Middle frontal gyrus (tissue), 1 donor: ENCODE measurements at regions not wholly inside any gene's neighbourhood (a gene's known extent, or its start where the extent isn't known, plus 50 kb on each side); places are given as distances from the start of the nearest gene placed in this dataset.

ENCODE experiments used
- DNase-seq: peaks from one replicate; pipeline ENCODE4 v3.0.0-alpha.2; 2015; ENCODE audit warnings: low spot score; ENCODE audit errors: extremely low spot score

- no peak for DNase-seq
Observed at GRCh38 chr4:130147641-130148040, 1051.7 kb downstream of the C4orf33 start.

DNA sequence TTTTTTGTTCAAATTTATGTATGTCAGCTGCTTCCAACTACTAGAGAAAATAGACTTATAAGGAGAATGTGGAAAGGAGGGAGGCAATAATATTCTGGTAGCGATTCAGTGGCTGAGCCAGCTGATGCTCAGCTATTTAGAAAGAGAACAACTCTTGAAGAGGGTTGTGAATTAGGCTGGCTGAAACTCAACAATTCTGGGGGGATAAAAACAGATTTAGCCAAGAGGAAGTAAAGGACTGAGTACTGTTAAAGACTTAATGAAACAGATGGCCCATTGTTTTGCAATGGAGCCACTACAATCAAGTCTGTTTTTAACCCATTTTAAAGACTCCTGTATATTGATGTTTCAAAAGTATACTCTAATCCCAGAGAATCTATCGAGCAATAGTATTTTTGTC lies 1058.9 kb downstream of the C4orf33 start:
- DNase-seq = no peak

GRCh38 chr4:130163701-130164100 lies 1067.7 kb downstream of the C4orf33 start:
- DNase-seq = no peak

- DNase-seq = no peak
Observed at GRCh38 chr4:130165381-130165780, 1069.4 kb downstream of the C4orf33 start.

DNA sequence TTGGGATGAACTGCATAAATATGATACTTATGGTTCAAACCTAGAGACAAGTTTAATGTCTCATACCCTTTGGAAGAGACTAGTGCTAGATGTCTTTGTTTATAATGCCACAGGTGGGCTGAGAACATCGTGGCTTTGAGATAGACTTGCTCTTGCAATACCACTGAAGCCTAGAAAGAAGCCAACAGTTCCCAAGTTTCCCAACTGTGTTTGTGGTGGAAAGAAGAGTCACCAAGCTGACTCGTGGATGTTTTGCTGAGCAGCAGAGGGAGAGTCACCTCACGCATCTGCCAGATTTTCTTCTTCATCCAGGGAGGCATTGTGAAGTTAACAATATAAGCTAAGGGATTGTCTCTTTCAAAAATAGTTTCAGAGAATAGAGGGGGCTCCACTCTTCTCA lies 1076.2 kb downstream of the C4orf33 start:
- no peak for DNase-seq

DNA sequence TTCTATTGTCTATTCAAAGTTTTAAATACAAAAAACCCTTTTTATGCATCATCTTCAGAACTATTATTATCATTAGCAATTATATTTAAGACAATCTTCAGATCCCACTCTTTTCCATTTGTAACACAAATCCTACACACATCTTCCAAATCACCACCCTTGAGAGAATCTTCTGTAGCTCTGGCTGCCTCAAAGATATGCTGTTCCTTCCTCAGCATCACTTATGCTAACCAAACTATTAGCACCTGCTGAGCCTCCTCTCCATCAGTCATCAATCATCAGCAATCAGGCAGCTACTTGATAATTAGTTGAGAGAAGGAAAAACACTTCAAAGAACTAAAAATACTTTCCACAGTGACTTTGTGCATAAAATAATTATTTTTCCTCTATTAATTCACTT lies 1082.2 kb downstream of the C4orf33 start:
- no peak for DNase-seq

- DNase-seq = no peak
Observed at GRCh38 chr4:130183096-130183495, 1087.1 kb downstream of the C4orf33 start.

GRCh38 chr4:130183766-130184165 lies 1087.8 kb downstream of the C4orf33 start:
- no peak for DNase-seq

DNA sequence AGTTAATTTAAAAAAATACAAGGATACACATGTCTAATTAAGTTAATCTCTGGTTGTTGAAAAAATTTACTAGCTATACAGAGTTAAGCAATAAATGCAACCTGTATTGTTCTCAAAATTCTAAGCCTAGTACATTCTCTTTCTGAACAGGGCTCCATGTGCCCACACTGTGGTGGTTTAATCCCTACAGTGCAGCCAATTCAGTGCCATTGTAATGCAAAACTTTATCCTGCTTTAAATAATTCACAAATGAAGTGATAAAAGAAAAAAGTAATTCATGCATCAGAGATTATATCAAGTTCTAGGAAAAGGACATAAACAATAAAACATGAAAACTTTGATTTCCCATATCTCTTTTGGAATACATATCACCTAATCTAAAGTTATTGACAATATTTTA lies 1089.2 kb downstream of the C4orf33 start:
- no peak for DNase-seq

- no peak for DNase-seq
Observed at GRCh38 chr4:130186931-130187330, 1091.0 kb downstream of the C4orf33 start.

DNA sequence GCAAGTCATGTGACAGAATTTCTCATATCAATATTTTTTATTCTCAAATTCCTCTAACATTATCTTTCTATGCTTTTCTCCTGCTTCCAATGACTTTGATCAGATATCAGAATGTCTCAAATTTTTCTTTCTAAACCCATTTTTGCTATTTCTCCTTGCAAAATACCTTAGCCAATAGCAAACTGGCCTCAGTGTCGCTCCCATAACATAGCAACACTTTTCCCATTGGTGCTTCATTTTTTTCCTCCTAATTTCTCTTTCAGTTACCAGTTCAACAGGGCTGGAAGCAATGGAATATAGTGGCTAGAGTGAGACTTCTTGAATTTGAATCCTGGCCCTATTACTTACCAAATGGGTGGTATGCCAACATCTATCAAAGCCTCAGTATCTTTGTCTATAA lies 1091.6 kb downstream of the C4orf33 start:
- DNase-seq = no peak

DNA sequence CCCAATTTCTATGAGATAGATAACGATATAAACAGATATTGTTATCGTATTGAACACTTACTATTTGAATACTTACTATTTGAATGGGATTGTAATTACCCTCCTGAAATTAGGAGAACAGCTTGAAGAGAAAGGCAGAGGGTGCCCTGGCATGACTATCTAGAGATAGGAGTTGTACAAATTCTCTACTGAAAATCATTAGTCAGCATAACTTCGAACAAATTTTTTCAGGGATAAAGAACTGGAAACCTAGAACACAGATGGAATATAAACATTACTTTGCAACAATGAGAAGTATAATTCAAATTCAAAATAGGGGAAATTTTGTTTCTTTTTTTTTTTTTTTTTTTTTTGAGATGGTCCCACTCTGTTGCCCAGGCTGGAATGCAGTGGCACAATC lies 1096.8 kb downstream of the C4orf33 start:
- no peak for DNase-seq

DNA sequence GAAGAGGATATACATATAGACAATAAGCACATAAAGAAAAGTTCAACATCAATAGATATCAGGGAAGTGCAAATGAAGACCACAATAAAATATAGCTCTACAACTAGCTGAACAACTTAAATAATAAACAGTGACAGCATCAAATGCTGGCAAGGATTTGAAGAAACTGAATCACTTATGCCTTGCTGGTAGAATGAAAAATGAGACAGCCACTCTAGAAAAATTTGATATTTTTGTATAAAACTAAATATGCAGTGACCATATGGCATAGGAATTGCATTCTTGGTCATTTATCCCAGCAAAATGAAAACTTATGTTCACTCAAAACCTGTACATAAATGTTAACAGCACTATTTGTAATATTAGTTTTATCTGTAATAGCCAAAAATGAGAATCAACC lies 1102.0 kb downstream of the C4orf33 start:
- no peak for DNase-seq

DNA sequence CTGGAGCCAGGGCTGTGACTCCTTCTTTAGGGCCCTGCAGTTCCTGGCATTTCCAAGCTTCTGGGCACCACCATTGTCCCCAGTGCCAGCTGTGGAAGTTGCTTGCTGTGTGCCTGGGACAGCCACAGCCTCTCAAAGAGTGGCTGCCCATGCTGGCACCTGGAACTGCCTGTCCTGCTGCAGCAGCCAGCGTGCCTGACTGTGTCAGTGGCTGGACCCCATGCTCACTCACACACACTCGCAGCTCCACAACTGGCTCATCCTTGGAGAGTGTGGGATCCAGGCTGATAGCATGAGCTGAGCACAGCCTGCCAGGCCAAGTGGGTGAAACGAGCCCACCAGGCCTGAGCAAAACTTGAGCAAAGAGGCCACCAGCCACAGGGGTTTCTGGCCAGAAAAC lies 1107.6 kb downstream of the C4orf33 start:
- DNase-seq = no peak

DNA sequence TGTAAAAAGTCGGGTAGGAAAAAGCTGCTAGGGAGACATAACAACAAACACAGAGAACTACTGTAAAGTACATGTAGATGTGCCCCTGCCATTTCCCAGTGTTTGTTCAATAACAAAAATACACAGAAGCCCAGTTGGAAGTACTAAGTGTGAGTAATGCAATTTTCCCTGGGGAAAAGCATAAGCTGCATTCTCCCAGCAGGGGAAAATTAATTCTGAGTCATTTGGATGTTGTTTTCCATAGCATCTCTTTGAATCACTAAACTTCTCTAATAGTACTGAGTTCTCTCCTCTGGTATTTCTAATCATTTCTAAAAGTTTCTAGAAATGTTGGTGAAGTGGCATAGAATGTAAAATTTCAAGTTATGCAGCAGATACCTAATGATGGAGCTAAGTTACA lies 1114.9 kb downstream of the C4orf33 start:
- no peak for DNase-seq

DNA sequence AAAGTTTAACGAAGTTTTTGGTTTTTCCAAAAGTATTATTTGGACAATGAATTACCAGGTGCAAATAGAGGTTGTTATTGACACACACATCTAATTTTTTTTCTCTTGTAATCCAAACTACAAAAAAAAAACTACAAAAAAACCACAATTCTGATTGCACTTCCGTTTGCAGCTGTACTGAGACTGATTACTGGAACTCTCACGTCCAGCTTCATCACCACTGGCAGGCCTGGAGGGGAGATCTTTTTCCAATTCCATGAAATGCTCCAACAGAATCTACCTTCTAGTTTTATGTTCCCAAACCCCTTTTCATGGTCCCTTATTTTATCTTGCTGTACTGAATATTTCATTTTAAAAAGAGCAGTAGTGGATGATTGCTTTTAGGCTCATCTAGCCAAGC lies 1118.3 kb downstream of the C4orf33 start:
- no peak for DNase-seq

DNA sequence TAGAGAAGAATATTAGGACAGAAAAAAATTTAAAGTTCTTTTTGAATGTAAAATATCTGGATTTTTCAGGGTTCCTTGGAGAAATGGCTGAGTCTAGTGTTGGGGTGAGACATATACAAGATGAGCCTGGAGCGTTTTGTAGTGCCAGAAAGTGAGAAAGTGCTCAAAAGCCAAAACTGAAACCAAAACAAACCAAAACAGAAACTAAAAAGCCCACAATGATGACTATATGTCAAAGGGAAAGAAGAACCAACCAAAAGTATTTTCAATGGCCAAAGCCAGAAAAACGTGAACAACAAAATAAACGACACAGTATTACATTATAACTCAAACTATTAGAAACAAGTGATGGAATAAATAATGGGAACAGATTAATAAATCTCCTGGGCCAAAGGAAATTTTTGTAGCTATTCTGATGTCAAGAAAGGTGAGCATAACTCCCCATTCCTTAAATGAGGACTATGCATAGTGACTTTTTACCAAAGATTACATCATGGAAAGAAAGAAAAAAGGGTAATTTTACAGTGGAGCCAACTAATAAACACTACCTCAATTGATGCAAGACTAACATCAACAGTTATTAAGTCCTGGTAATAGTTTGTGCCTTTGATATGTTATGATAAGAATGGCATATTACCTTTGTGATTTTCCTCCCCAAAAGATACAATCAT lies 1137.6 kb downstream of the C4orf33 start:
- no peak for DNase-seq

- no peak for DNase-seq
Observed at GRCh38 chr4:130238121-130238520, 1142.2 kb downstream of the C4orf33 start.

DNA sequence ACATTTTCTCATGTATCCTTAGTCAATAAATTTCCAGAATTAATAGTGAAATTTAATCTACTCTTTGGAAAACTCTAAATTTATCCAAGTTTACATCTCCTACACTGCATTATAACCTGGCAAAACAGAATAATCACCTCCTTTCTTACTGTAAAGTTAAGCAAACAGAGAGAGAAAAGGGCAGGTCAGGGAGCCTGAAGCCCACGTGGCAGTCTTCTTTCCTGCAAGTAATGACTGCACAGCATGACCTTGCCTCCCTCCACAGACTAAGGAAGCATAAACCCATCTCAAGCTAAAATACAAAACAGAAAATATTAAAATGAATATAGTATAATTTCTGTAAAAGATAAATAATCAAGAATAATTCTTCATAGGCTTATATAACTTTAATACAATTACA lies 1153.0 kb downstream of the C4orf33 start:
- DNase-seq = no peak

GRCh38 chr4:130257271-130257670 lies 1161.3 kb downstream of the C4orf33 start:
- DNase-seq = no peak

DNA sequence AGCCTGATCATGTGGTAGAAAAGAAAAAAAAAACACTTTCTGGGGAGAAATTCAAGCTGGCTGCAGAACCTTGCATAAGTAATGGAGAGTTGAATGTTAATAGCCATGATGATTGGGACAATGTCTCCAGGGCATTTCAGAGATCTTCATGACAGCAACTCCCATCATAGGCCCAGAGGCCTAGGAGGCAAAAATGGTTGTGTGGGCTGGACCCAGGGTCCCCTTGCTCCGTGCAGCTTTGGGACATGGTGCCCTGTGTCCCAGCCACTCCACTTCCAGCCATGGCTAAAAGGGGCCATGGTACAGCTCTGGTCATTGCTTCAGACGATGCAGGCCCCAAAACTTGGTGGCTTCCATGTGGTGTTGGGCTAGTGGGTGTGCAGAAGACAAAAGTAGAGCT lies 1170.9 kb downstream of the C4orf33 start:
- DNase-seq = no peak

GRCh38 chr4:130288576-130288975 lies 1192.6 kb downstream of the C4orf33 start:
- DNase-seq = no peak

DNA sequence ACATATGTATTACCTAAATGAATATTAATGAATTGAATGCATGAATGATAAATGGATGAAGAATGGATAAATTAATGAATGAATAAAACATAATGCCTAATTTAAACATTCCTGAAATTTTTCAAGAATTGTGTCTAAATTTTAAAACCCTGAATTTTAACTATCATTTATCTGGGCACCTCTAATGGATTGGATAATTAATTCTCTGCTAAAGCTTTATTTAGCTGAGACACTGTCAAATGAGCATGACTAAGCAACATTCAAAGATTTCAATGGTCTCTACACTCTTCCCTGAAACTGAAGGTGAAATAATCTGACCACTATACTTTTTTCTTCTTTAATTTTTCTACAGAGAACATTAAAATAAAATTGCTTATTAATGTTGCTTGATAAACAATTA lies 1197.7 kb downstream of the C4orf33 start:
- no peak for DNase-seq

DNA sequence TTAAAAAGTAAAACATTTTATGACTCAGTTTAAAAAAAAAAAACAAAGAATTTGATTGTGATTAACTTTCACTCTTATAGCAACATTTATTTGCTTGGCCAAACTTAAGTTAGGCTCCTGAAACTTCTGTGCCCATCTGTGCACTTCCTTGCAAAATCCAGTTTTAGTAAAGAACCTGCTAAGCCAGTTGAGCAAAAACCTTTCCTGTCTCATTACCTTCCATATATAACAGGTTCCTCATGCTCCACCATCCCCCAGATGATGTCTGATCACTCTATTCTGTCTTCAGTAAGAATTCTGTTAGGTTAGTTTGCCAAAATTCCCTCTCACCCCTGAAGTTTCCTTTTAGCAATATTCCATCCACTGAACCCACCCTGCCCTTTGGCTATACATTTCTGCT lies 1200.5 kb downstream of the C4orf33 start:
- DNase-seq = no peak
